ENCODE measurements at regions not wholly inside any gene's neighbourhood (a gene's known extent, or its start where the extent isn't known, plus 50 kb on each side); places are given as distances from the start of the nearest gene placed in this dataset.

GRCh38 chr3:162776148-162776547 lies 1279.5 kb downstream of the OTOL1 start (continued):
- TF ChIP-seq ZNF512 (CRISPR knock-in tag; IDR thresholded peaks at IDR 0.05; ENCODE audit: borderline replicate concordance): no peak
- no peak for TF ChIP-seq ERG (CRISPR knock-in tag; IDR thresholded peaks at IDR 0.05)
- no peak for TF ChIP-seq ATF6 (CRISPR knock-in tag; IDR thresholded peaks at IDR 0.05)
- TF ChIP-seq IRF2 (CRISPR knock-in tag; IDR thresholded peaks at IDR 0.05; ENCODE audit: borderline replicate concordance, low read depth): no peak
- TF ChIP-seq TEAD1 (CRISPR knock-in tag; IDR thresholded peaks at IDR 0.05): no peak
- no peak for TF ChIP-seq ZNF317 (CRISPR knock-in tag; IDR thresholded peaks at IDR 0.05; ENCODE audit: borderline replicate concordance, low read depth)
- TF ChIP-seq HMGXB4 (CRISPR knock-in tag; IDR thresholded peaks at IDR 0.05): no peak
- no peak for TF ChIP-seq ZSCAN18 (CRISPR knock-in tag; IDR thresholded peaks at IDR 0.05)
- TF ChIP-seq AR (CRISPR knock-in tag; IDR thresholded peaks at IDR 0.05): no peak
- no peak for TF ChIP-seq ATF1 (CRISPR knock-in tag; IDR thresholded peaks at IDR 0.05)
- TF ChIP-seq CREM (CRISPR knock-in tag; IDR thresholded peaks at IDR 0.05): no peak

- H3K4me1 Mint-ChIP-seq: peaks cover 17% of the 10 kb centered on the region
- H3K4me3 Mint-ChIP-seq: no peak overlapping the region
- DNase-seq (ENCODE audit: low spot score) (no peak), ATAC-seq (no peak)
- peaks cover 5% of the 10 kb centered on the region; the same call in 1 of the 2 replicates for H3K9me3 Mint-ChIP-seq
- CTCF ChIA-PET: no interaction called here
- no peaks in the 10 kb centered on the region for H3K36me3 Mint-ChIP-seq
- H3K27me3 Mint-ChIP-seq (ENCODE audit: low read depth): peaks cover 68% of the 10 kb centered on the region
- POLR2A ChIA-PET: interaction anchor here (0.5 kb wide), 1 partner anchor 1664 kb away, joined by 4 read pairs; no protein-coding TSS in a partner anchor
- no peak overlapping the region for H3K27ac Mint-ChIP-seq
- TF ChIP-seq GRHL2 (CRISPR knock-in tag; IDR thresholded peaks at IDR 0.05; ENCODE audit: insufficient replicate concordance, severe bottlenecking): no peak
- no peak for TF ChIP-seq JAZF1 (CRISPR knock-in tag; IDR thresholded peaks at IDR 0.05)
- no peak for TF ChIP-seq PRDM15 (CRISPR knock-in tag; IDR thresholded peaks at IDR 0.05)
- TF ChIP-seq JUN (CRISPR knock-in tag; IDR thresholded peaks at IDR 0.05): no peak
- no peak for TF ChIP-seq ZNF232 (CRISPR knock-in tag; IDR thresholded peaks at IDR 0.05)
- TF ChIP-seq RORB (CRISPR knock-in tag; IDR thresholded peaks at IDR 0.05): no peak
- no peak for TF ChIP-seq NFATC4 (CRISPR knock-in tag; IDR thresholded peaks at IDR 0.05)
- TF ChIP-seq CBFB (CRISPR knock-in tag; IDR thresholded peaks at IDR 0.05; ENCODE audit: low read depth): no peak
- no peak for TF ChIP-seq ZMAT4 (CRISPR knock-in tag; IDR thresholded peaks at IDR 0.05)
- no peak for TF ChIP-seq NR1H2 (CRISPR knock-in tag; IDR thresholded peaks at IDR 0.05)
- TF ChIP-seq ZNF263 (CRISPR knock-in tag; IDR thresholded peaks at IDR 0.05; ENCODE audit: low read depth): no peak
- TF ChIP-seq HMGA2 (CRISPR knock-in tag; IDR thresholded peaks at IDR 0.05): no peak
Measured at GRCh38 chr3:162777118-162777517, 1280.5 kb downstream of the OTOL1 start.

Data from WTC11 (cell line).